Activated CD4-positive, alpha-beta T cell treated with anti-CD3 and anti-CD28 coated beads, Interleukin-2, Interleukin-4, amounts not matched to agents 100 ng/mL and 50 ng/mL, durations not matched to agents 16 hours and 8 hours (primary cell): ENCODE measurements at regions not wholly inside any gene's neighbourhood (a gene's known extent, or its start where the extent isn't known, plus 50 kb on each side); places are given as distances from the start of the nearest gene placed in this dataset.

ENCODE experiments used
- DNase-seq: peaks from one replicate; pipeline ENCODE4 v3.0.0-alpha.2; 2020; ENCODE audit warnings: low spot score

DNA sequence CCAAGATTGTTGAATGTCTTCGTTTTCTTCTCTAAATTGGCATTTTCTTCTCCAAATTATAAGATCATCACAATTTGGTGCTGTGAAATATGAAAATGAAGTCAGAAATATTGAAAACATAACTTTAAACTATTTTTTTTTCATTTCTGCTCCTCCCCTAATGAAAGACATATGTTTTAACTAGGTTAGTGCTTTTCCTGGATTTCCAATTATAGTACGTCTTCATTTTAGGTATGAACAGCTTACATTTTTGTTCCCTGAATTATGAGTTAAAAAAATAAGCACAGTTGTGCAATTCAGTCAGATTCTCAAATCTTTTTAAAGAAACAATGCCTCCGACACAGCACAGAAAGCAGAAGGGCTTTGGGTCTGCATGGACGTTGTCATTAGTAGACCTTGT lies 83.5 kb upstream of the CFAP20DC start:
- no peak for DNase-seq

DNA sequence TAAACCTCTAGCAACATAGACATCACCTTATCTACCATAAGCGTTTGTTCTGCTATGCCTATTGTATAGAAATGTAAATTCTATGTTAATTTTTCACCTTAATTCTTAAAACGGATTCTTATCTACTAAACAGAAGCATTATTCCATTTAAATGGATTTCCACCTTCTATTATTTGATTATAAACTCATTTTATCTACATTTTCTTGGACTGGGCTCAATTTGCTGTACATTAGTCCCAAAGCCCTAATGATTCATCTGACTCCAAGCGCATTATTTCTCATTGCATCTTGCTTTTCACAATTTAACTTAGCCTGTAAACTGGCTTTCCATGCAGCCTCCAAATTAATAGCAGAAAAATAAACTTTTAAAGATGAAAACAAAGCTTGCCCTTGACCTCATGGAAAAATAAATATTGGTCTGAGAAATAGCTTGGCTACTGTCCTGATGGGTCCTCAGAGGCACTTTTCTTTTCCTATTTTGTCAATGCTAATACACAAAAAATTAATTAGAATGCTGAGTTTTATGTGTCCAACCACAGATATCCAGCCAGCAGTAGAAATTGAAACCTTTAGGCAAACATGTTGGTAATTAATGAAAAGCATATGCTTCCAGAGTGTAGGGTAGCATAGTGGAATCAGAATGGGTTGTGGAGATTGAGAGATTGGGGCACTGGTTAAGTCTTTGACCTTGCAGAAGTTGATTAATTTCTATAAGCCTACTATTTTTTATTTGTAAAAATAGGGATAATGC lies 81.4 kb upstream of the CFAP20DC start:
- no peak for DNase-seq

DNA sequence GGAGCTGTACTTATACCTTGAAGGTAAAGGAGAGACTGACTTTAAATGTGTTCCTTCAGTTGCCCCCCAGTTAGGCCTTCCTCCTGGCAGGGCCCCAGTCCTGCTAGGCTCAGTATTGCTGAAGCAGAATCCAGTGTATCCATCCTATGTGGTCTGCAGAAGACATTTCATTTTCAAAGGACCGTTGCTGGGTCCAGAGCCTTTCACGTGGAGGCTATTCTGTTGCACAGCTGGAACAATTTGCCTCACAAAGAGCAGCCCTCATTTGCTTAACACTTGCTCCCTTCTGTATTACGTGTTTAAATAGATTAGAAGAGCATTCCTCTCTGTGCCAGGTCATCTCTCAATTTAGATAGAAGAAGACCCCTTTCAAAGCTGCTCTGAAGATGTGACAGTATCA lies 78.9 kb upstream of the CFAP20DC start:
- DNase-seq = no peak

DNA sequence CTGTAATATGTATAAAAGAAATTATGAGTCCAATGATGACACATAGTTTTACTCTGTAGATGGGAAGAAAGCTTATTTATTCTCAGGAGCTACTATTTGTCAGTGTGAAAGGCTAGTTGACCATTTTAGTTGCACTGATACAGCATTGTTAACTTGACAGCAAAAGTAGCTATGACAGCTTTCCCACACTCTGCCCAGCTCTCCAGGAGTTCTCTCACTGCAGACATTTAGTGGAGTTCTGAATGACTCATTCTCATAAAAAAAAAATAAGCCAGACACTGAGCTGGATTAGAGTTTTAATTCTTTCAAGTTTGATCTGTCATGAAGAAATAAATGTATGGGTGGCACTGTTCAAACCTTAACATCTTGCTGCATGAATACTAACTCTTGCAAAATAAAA lies 77.2 kb upstream of the CFAP20DC start:
- DNase-seq = no peak

DNA sequence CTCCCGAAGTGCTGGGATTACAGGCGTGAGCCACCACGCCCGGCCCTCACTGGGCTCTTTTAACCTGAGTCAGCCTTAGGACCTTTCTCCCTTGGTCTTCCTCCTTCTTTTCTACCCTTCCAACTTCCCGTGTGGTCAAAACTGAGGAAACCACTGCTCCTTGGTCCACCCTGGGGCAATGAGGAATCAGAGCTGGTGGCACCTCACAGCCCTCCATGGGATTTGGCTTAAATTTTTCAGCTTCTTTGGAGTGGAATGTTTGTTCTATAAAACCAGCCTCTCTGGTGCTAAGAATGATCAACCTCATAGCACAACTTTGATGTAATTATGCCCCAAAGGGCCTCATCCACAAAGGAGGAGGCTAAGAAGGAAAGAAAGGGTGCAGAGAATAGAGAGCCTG lies 76.6 kb upstream of the CFAP20DC start:
- DNase-seq = no peak

DNA sequence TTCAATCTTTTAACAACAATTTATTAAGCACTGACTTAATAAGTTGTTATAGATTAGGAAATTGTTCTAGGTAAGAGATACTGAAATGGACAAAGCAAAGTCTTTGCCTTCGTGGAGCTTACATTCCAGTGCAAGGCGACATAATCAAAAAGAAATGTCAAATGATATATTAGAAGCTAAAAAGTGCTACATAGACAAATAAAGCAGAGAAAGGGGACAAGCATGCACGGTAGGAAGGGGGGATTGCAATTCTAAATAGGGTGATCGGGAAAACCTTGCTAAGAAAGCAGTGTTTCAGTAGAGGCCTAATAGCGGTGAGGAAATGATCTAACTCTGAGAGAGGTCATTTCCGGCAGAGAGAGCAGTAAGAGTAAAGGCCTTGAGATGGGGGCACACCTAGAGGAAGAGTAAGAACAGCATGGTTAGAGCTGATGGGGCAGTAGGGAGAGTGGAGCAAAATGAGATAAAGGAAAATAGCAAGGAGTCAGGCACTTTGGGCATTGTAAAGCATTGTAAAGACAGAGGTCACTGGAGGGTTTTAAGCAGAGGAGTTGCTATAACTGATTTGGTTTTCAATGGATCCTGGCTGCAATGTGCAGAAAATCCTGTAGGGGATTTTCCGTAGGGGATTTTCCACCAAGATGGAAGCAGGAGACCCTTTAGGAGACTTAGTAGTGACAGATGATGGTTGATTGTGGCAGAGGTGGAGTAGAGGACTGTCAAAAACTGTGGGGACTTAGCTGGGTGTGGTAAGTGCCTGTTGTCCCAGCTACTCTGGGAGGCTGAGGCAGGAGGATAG lies 71.7 kb upstream of the CFAP20DC start:
- DNase-seq = no peak

DNA sequence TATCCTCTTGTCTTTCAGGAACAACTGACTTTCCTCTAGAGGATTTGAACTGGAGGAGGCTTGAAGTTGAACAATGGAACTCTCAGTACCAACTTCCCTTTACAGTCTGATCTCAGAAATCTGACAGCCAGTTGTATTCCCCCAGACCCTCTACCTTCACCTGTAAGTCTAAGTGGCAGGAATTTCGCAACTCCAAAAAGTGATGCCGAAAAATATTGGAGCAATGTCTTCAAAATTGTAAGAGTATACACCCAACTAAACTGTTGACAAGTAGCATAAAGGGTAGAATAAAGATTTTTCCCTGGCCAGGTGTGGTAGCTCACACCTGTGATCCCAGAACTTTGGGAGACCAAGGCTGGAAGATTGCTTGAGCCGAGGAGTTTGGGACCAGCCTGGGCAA lies 69.1 kb upstream of the CFAP20DC start:
- DNase-seq = no peak

DNA sequence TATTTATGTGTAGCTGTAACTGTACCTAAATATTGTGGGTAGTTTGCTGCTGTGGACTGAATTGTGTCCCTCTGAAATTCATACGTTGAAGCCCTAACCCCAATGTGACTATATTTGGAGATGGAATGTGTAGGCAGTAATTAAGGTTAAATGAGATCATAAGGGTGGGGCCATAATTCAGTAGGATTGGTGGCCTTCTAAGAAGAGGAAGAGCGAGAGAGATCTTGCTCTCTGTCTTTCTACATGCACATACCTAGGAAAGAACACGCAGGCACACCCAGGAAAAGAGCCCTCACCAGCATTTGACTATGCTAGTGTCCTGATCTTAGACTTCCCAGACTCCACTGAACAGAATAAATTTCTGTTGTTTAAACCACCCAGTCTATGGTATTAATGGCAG lies 67.6 kb upstream of the CFAP20DC start:
- DNase-seq = no peak

DNA sequence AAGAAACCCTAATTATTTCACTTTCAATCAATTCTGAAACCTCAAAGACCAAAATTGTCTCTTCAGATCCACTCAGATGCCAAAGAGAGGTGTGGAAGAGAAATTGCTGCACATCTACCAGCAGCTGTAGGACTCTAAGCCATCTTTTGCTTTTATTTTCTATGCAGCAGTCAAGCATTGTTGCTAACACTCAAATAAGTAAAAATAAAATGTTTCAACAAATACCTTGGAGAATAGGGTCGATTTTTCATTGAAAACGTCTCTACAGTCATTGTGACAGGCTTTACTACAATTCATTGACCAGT lies 66.4 kb upstream of the CFAP20DC start:
- no peak for DNase-seq

DNA sequence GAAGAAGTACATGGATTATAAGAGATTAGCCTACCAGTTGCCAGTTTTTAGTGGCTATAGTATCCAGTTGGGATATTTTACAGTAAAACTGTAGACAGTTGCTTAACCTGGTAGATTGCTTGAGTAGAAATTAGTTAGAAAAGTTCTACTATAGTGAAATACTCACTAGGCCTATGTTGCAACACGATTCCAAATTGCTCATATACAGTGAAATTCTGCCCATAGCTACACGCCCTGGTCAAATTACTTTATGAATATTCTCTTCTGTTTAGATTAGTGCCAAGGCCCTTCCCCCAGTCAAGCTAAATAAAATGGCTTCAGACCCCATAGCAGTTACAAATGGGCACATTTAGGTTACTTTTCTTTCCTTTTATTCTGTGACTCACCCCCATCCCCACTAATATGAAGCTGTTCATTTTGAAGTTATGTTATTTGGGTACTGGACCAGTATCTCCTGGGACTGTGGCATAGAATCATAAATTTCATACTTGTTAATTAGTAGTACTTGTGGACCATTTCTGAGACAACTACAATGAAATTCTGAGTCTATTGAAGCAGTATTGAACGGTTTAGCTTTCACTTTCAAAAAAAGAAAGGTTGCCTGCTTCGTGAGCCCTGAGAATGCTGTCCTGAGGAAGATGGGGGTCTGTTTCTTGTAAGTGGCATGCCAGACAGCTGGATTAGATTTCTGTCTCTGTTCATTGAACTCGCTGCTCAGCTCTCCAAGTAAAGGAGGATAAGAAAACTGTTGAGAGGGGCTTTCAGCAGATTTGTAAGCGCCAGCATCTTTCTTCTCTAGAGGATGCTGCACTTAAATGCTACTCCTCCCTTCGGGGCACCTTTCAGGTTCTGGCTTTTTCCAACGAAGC lies 65.8 kb upstream of the CFAP20DC start:
- DNase-seq = no peak

DNA sequence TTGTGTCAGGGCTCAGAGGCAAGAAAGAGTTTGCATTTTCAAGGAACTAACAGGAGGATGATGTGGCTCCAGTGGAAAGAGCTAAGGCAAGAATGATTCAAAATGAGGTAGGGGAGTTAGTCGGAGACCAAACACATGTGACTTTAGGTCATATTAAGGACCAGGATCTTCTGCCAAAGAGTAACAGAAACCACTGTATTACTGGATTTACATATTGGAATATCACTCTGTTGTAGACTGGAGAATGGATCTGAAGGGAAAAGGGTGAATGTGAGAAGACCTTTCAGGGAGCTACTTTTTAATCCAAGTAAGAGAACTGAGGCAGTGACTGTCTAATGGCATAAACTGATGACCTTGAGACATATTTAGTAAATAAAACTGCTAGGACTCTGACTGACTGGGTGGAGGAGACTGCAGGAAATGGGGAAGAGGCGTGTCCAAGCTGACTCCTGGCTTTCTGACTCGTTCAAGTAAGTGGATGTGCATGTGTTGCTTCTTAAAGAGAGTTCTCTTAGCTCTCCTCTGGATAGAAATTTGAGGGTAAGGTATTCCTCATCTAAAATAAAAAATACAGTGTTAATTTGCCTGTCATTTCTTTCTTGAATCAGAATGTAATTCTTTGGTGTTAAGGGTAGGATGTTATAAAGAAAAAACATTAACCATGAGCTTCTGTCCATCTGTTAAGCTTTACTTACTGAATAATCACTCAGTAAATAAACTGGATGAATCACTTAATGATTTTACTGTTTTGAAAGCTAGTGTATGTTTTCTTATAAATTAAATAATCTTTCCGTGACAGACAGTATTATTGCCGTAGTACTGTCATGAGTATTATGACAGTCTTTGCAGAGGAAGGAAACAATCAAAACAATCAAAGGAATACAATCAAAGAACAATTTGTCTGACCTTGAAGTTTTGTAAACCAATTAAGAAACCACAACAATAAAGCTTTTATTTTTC lies 58.3 kb upstream of the CFAP20DC start:
- no peak for DNase-seq

DNA sequence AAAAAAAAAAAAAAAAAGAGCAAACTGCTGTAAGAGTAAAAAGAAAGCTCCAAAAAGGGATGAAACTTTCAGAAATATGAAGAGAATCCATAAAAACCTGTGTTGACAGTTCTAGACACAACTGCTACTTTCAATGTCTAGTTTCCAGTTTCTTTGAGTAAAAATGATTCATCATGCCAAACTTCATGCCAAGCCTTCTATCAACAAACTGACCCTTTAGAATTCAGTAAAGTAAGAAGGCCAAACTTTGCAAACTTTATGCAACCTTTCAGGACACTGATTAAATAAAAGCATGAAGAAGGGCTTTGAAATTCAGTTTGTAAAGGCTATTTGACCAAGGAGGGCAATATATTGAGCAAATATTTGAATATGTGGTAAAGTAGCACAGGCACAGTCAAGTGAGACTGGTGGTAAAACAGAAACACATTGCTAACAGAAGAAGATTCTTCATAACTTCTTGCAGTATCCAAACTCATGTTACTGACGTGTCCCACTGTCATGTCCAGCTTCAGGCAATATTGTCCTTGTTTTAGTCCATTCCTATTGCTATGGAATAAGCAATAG lies 56.3 kb upstream of the CFAP20DC start:
- DNase-seq = no peak

DNA sequence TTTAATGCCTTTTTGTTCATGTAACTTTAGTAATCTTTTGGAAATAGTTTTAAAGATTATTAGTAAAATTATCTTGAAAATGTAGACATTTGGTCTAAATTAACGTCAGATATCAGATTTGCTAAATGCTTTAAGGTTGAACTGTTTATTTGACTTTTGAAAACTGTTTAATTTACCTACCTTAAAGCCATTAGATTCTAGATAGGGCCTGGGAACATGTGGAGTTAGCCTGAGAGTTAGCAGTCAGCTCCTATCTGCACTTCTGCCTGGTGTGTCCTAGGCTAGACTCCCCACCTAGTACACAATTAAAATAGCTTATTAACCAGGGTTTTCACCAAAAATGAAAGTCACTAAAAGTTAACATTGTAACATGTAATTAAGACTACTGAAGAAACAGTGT lies 53.7 kb upstream of the CFAP20DC start:
- DNase-seq = no peak

DNA sequence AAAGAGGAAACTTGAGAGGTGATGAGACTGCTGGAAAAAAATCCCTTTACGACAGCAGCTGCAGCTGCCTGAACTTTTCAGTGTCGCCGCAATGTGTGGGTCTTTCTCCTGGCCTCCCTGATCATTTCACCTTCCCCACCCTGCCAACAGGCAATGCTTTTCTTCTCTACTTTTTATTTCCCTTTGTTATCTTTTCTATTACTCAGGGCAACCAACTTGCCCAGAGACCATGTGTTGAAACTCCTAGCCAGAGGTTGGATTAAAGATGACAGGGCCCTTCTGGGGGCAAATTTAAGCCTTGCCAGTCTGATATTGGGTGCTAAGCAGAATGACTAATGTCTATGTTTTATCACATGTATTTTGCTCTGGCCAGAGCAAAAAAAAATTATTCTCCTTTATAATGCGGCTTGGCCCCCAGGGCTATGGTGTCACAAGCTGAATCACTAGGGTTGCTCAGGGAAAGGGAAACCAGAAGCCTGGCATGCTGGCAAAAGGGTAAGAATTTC lies 51.5 kb upstream of the CFAP20DC start:
- no peak for DNase-seq
